ENCODE measurements at regions not wholly inside any gene's neighbourhood (a gene's known extent, or its start where the extent isn't known, plus 50 kb on each side); places are given as distances from the start of the nearest gene placed in this dataset.

DNA sequence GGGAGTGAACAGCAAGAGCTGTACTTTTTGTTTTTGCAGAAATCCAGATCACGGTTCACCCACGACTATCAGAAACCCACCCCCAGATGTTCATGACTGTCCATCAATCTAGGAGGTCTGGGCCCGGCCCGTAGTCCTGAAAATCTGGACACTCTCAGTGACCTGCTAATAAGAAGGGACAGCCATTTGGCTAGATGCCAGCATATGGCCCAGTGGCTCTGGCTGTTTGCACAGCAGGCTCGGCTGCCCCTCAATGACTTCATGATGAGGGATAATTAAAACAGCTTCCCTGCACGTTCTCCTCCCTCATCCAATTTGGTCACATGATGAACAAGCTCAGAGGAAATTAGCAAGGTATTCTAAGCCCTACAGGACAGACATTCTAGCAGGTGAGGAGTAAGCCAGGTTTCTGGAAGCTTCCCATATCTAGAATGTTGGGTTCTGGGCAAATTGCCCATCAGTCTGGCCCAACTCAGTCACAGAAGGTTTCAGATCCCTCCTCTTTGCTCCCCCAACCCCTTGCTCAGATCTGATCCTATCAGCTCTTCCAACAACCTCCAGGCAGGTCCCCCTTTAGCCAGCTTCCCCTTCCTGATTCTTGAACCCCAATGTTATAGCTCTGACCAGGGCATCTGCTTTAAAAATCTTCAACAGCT, 397.3 kb downstream of the SHANK2 start:
- TF ChIP-seq, protein P1, sequence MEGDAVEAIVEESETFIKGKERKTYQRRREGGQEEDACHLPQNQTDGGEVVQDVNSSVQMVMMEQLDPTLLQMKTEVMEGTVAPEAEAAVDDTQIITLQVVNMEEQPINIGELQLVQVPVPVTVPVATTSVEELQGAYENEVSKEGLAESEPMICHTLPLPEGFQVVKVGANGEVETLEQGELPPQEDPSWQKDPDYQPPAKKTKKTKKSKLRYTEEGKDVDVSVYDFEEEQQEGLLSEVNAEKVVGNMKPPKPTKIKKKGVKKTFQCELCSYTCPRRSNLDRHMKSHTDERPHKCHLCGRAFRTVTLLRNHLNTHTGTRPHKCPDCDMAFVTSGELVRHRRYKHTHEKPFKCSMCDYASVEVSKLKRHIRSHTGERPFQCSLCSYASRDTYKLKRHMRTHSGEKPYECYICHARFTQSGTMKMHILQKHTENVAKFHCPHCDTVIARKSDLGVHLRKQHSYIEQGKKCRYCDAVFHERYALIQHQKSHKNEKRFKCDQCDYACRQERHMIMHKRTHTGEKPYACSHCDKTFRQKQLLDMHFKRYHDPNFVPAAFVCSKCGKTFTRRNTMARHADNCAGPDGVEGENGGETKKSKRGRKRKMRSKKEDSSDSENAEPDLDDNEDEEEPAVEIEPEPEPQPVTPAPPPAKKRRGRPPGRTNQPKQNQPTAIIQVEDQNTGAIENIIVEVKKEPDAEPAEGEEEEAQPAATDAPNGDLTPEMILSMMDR (conservative IDR thresholded peaks at IDR 0.05 in 1 of 2, IDR thresholded peaks at IDR 0.05 in 1 of 2; ENCODE audit: low read depth in 1 of 2, low read length in 2 of 2): no peak
- no peak for TF ChIP-seq EZH2 (IDR thresholded peaks at IDR 0.05; ENCODE audit: low read length, missing control alignments)
